IMR-90 (cell line): ENCODE measurements at regions not wholly inside any gene's neighbourhood (a gene's known extent, or its start where the extent isn't known, plus 50 kb on each side); places are given as distances from the start of the nearest gene placed in this dataset.

Experiments
- ATAC-seq: fragments of 200-7000 bp; cut with Tn5 transposase; 2 replicates; pipeline ENCODE4 v1.9.1; 2020; ENCODE audit warnings: low read depth, mild to moderate bottlenecking, moderate library complexity
- BruUV-seq: library from RNA; stranded (reverse); fragments of 400-500 nt; replicated peaks from 2 replicates; lab custom pipeline; 2021; lab: Mats Ljungman, UMichigan
- CTCF ChIA-PET: fragments of 300-600 bp; formaldehyde crosslinking; extraction: SDS; loops from one replicate; lab custom pipeline; 2021; ENCODE audit warnings: antibody characterized with exemption; lab: Yijun Ruan, JAX
- POLR2A ChIA-PET: fragments of 300-600 bp; sonication (Branson Sonifier 250); formaldehyde crosslinking; loops from one replicate; lab custom pipeline; 2022; ENCODE audit warnings: antibody characterized with exemption; ENCODE audit not compliant: unreplicated experiment; lab: Charles Lee
- DNase-seq: peaks from one replicate; pipeline ENCODE4 v3.0.0; 2013
- H2AFZ ChIP-seq: replicated peaks from 2 replicates; pipeline ENCODE3; 2013; ENCODE audit warnings: low read length, mild to moderate bottlenecking; ENCODE audit not compliant: poor library complexity
- H2AK5ac ChIP-seq: 2 replicates; pipeline ENCODE4 v1.6.1; 2013; ENCODE audit warnings: low read depth, low read length, inconsistent platforms
- H2AK9ac ChIP-seq: replicated peaks from 2 replicates; pipeline ENCODE3; 2013; ENCODE audit warnings: mild to moderate bottlenecking, low read depth, low read length, moderate library complexity; ENCODE audit not compliant: poor library complexity
- H2BK120ac ChIP-seq: 2 replicates; pipeline ENCODE4 v1.6.1; 2013; ENCODE audit warnings: low read depth, low read length, inconsistent platforms
- H2BK15ac ChIP-seq: 3 replicates; pipeline ENCODE4 v1.6.1; 2013; ENCODE audit warnings: low read depth, low read length, inconsistent platforms
- H2BK20ac ChIP-seq: 2 replicates; pipeline ENCODE4 v1.6.1; 2013; ENCODE audit warnings: low read depth, mild to moderate bottlenecking, inconsistent platforms, low read length, moderate library complexity
- H2BK5ac ChIP-seq: 2 replicates; pipeline ENCODE4 v1.6.1; 2013; ENCODE audit warnings: mild to moderate bottlenecking, low read depth, low read length, inconsistent platforms; ENCODE audit not compliant: poor library complexity, severe bottlenecking
- H3K14ac ChIP-seq: replicated peaks from 2 replicates; pipeline ENCODE4 v1.6.1; 2013; ENCODE audit warnings: low read depth, low read length, inconsistent platforms
- H3K18ac ChIP-seq: 2 replicates; pipeline ENCODE4 v1.6.1; 2013; ENCODE audit warnings: low read depth, low read length, control low read depth
- H3K23ac ChIP-seq: 2 replicates; pipeline ENCODE4 v1.6.1; 2013; ENCODE audit warnings: low read depth, low read length, inconsistent platforms
- H3K27ac ChIP-seq: 2 replicates; pipeline ENCODE4 v1.5.1; 2013; ENCODE audit warnings: mild to moderate bottlenecking, control low read depth, low read length; ENCODE audit not compliant: insufficient read depth
- H3K27me3 ChIP-seq: 2 replicates; pipeline ENCODE4 v1.6.1; 2013; ENCODE audit warnings: low read length; ENCODE audit not compliant: control insufficient read depth, insufficient read depth
- H3K36me3 ChIP-seq: 2 replicates; pipeline ENCODE4 v1.6.1; 2013; ENCODE audit warnings: low read length, mixed read lengths; ENCODE audit not compliant: control insufficient read depth, insufficient read depth
- H3K4ac ChIP-seq: 2 replicates; pipeline ENCODE4 v1.6.1; 2013; ENCODE audit warnings: low read depth, low read length, inconsistent platforms
- H3K4me1 ChIP-seq: 2 replicates; pipeline ENCODE4 v1.6.1; 2013; ENCODE audit warnings: low read length, mixed read lengths; ENCODE audit not compliant: control insufficient read depth, insufficient read depth
- H3K4me2 ChIP-seq: 2 replicates; pipeline ENCODE4 v1.6.1; 2013; ENCODE audit warnings: low read depth, mild to moderate bottlenecking, control low read depth, low read length, moderate library complexity
- H3K4me3 ChIP-seq: 2 replicates; pipeline ENCODE4 v1.5.1; 2013; ENCODE audit warnings: low read depth, mild to moderate bottlenecking, control low read depth, low read length, moderate library complexity; ENCODE audit not compliant: insufficient read depth
- H3K56ac ChIP-seq: 2 replicates; pipeline ENCODE4 v1.6.1; 2013; ENCODE audit warnings: low read length, inconsistent platforms; ENCODE audit not compliant: insufficient read depth; ENCODE audit errors: extremely low read depth
- H3K79me1 ChIP-seq, 2 experiments: 2 replicates each; pipeline ENCODE4 v1.6.1; 2013; ENCODE audit warnings: low read length in 2 of 2, inconsistent platforms in 1 of 2, low read depth in 1 of 2
- H3K9ac ChIP-seq: 2 replicates; pipeline ENCODE4 v1.6.1; 2013; ENCODE audit warnings: low read depth, low read length, control low read depth
- H3K9me1 ChIP-seq: 2 replicates; pipeline ENCODE4 v1.6.1; 2013; ENCODE audit warnings: low read length, inconsistent platforms; ENCODE audit not compliant: insufficient read depth
- H3K9me3 ChIP-seq: 2 replicates; pipeline ENCODE4 v1.6.1; 2013; ENCODE audit warnings: low read length; ENCODE audit not compliant: control insufficient read depth, insufficient read depth
- H4K20me1 ChIP-seq: 2 replicates; pipeline ENCODE4 v1.6.1; 2013; ENCODE audit warnings: low read length, inconsistent platforms; ENCODE audit not compliant: insufficient read depth
- H4K5ac ChIP-seq: 2 replicates; pipeline ENCODE4 v1.6.1; 2013; ENCODE audit warnings: mild to moderate bottlenecking, low read depth, low read length, control low read depth
- H4K8ac ChIP-seq, 2 experiments: 2 replicates each; pipeline ENCODE4 v1.6.1; 2013; ENCODE audit warnings: low read depth in 2 of 2, low read length in 2 of 2, control low read depth in 1 of 2, inconsistent platforms in 1 of 2
- H4K91ac ChIP-seq: 2 replicates; pipeline ENCODE4 v1.6.1; 2013; ENCODE audit warnings: low read depth, low read length, inconsistent platforms; ENCODE audit not compliant: insufficient read depth
- BHLHE40 ChIP-seq: fragments of 150-350 bp; IDR thresholded peaks from 2 replicates; pipeline ENCODE4 v1.6.1; 2016; ENCODE audit warnings: mild to moderate bottlenecking, low read depth, low read length
- CEBPB ChIP-seq: IDR thresholded peaks from 2 replicates; pipeline ENCODE4 v1.6.1; 2012; ENCODE audit warnings: low read depth, low read length, improper control_type of control experiment
- CHD1 ChIP-seq: IDR thresholded peaks from 2 replicates; pipeline ENCODE4 v1.6.1; 2012; ENCODE audit warnings: low read depth, low read length, improper control_type of control experiment
- MAFK ChIP-seq: IDR thresholded peaks from 2 replicates; pipeline ENCODE4 v1.6.1; 2012; ENCODE audit warnings: low read depth, low read length, improper control_type of control experiment
- MXI1 ChIP-seq: IDR thresholded peaks from 2 replicates; pipeline ENCODE4 v1.6.1; 2012; ENCODE audit warnings: low read depth, mild to moderate bottlenecking, low read length, moderate library complexity, borderline replicate concordance
- NFE2L2 ChIP-seq: fragments of 150-350 bp; IDR thresholded peaks from 2 replicates; pipeline ENCODE4 v1.6.1; 2016; ENCODE audit warnings: low read depth, mild to moderate bottlenecking, low read length
- POLR2A ChIP-seq: IDR thresholded peaks from 2 replicates; pipeline ENCODE4 v1.6.1; 2012; ENCODE audit warnings: mild to moderate bottlenecking, low read depth, low read length
- RAD21 ChIP-seq: IDR thresholded peaks from 2 replicates; pipeline ENCODE4 v1.6.1; 2012; ENCODE audit warnings: low read length, improper control_type of control experiment
- RCOR1 ChIP-seq: IDR thresholded peaks from 2 replicates; pipeline ENCODE4 v1.6.1; 2012; ENCODE audit warnings: mild to moderate bottlenecking, low read length, improper control_type of control experiment; ENCODE audit not compliant: insufficient replicate concordance
- RFX5 ChIP-seq: IDR thresholded peaks from 2 replicates; pipeline ENCODE4 v1.8.0; 2012; ENCODE audit warnings: low read depth, mild to moderate bottlenecking, low read length, moderate library complexity
- SMC3 ChIP-seq: fragments of 150-350 bp; IDR thresholded peaks from 2 replicates; pipeline ENCODE4 v1.6.1; 2016; ENCODE audit warnings: low read depth, mild to moderate bottlenecking, antibody characterized with exemption, low read length, moderate library complexity
- WGBS, 2 experiments: methylation state at CpG; one replicate each; pipeline versions ENCODE4 v1.1.5 to v1.1.7; 2013; ENCODE audit warnings: missing lambda C conversion rate in 2 of 2; ENCODE audit not compliant: insufficient read length in 1 of 2; ENCODE audit errors: extremely low coverage in 2 of 2; 5-methylcytosine and 5-hydroxymethylcytosine counted together
- dilution Hi-C: fragments of 300-500 bp; cut with HindIII; formaldehyde crosslinking; loops from one replicate; pipeline ENCODE4 v1.14.3; 2018; ENCODE audit warnings: low sequenced_read_pairs; ENCODE audit not compliant: unreplicated experiment
- in situ Hi-C: fragments of 300-500 bp; cut with MboI; formaldehyde crosslinking; loops from 3 replicates; pipeline ENCODE4 v1.14.3; 2019; ENCODE audit warnings: low sequenced_read_pairs, inconsistent platforms, mixed read lengths
- intact Hi-C: fragments of 100-400 bp; cut with micrococcal nuclease; formaldehyde crosslinking; loops from 2 replicates; pipeline ENCODE4 v1.10.0; 2022
- TF ChIP-seq, protein P1 (sequence below): fragments of 150-350 bp; IDR thresholded peaks from 2 replicates; pipeline ENCODE4 v1.6.1; 2016; ENCODE audit warnings: low read depth, mild to moderate bottlenecking, low read length, moderate library complexity, borderline replicate concordance
- TF ChIP-seq, protein P2 (sequence below): fragments of 150-350 bp; IDR thresholded peaks from 2 replicates; pipeline ENCODE4 v1.6.1; 2017; ENCODE audit warnings: mild to moderate bottlenecking, antibody characterized with exemption, low read length, low read depth

DNA sequence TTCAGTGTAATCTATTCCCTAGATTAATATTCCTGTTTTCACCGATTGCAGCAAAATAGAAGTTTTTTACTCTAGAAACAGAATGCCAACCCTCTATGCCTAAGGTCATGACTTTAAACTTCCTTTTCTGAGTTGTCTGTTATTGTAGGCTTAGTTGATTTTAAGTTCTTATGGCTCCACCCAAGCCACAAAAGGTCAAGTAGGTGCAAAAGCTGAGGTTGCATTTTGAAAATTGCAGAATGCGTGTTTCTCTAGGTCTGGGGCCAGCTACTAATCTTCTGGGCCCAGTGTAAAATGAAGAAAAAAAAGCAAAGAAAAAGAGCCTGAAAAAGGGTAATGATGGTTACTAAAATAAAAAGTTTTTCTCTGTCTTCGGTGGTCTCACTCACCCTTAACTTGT, 635.7 kb upstream of the FAM98A start:
- Histone ChIP-seq H3K4ac (no peak overlapping the region), H2BK120ac (no peak overlapping the region), H2BK15ac (no peak overlapping the region), H2BK5ac (no peak overlapping the region), H3K14ac (no peak overlapping the region), H3K9me3 (peaks cover 9% of the 10 kb centered on the region), H4K91ac (no peak overlapping the region), H3K4me1 (no peaks in the 10 kb centered on the region), H3K23ac (no peak overlapping the region), H2AK9ac (no peak overlapping the region), H3K4me2 (no peak overlapping the region), H2AFZ (no peak overlapping the region), H4K5ac (no peak overlapping the region), H3K18ac (no peak overlapping the region), H3K27me3 (no peaks in the 10 kb centered on the region), H4K20me1 (no peaks in the 10 kb centered on the region), H3K56ac (no peak overlapping the region), H3K27ac (no peak overlapping the region), H3K4me3 (no peak overlapping the region), H2BK20ac (no peak overlapping the region), H3K9ac (no peak overlapping the region), H3K36me3 (no peaks in the 10 kb centered on the region), H4K8ac (no peak overlapping the region), H2AK5ac (no peak overlapping the region), H3K9me1 (no peaks in the 10 kb centered on the region), H3K79me1 (no peaks in the 10 kb centered on the region)
- BruUV-seq: no TSS peak
- no CpG with 5 or more reads among the region's 3 CpGs for WGBS, 2 experiments
- ChIA-PET CTCF (no interaction called here), POLR2A (no interaction called here)
- ATAC-seq (no peak), DNase-seq (no peak)
- TF ChIP-seq RFX5 (no peak), NFE2L2 (no peak), CHD1 (no peak), MAFK (no peak), RAD21 (no peak), BHLHE40 (no peak), CEBPB (no peak), MXI1 (no peak), SMC3 (no peak), RCOR1 (no peak), POLR2A (no peak)
- TF ChIP-seq, protein P1, sequence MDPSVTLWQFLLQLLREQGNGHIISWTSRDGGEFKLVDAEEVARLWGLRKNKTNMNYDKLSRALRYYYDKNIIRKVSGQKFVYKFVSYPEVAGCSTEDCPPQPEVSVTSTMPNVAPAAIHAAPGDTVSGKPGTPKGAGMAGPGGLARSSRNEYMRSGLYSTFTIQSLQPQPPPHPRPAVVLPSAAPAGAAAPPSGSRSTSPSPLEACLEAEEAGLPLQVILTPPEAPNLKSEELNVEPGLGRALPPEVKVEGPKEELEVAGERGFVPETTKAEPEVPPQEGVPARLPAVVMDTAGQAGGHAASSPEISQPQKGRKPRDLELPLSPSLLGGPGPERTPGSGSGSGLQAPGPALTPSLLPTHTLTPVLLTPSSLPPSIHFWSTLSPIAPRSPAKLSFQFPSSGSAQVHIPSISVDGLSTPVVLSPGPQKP: no peak
- TF ChIP-seq, protein P2, sequence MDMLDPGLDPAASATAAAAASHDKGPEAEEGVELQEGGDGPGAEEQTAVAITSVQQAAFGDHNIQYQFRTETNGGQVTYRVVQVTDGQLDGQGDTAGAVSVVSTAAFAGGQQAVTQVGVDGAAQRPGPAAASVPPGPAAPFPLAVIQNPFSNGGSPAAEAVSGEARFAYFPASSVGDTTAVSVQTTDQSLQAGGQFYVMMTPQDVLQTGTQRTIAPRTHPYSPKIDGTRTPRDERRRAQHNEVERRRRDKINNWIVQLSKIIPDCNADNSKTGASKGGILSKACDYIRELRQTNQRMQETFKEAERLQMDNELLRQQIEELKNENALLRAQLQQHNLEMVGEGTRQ: no peak
- dilution Hi-C loops (no loop called here), intact Hi-C loops (no loop called here), in situ Hi-C loops (no loop called here)
